ENCODE measurements at regions not wholly inside any gene's neighbourhood (a gene's known extent, or its start where the extent isn't known, plus 50 kb on each side); places are given as distances from the start of the nearest gene placed in this dataset.

DNA sequence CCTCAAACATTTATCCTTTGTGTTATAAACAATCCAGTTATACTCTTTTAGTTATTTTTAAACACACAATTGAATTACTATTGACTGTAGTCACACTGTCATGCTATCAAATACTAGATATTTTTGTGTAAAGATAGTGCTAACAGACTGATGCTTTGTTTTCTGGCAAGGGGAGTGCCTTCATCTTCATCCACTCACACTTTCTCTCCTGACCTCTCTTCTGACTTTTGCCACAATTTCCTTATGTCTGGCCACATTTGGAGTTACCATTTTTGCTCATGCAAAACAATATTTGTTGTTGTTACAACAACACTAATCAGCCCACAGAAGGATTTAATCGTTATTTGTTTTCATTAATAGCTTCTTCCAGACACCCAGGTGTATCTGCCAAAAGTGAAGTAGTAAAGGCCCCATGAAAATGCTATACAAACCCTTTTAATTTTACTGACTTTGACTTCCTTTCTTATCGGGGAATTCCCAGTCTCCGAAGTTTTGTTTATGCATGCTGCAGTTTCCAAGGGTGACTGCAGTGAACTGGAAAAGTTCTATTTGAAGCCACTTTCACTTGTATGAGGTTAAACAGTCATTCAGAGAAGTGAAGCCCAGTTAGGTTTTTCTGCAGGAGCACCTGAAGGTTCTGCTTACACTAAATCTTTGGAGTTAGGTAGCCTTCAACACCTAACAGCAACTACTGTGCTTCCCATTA, 66.1 kb upstream of the FRY start:
- no peak for DNase-seq

DNA sequence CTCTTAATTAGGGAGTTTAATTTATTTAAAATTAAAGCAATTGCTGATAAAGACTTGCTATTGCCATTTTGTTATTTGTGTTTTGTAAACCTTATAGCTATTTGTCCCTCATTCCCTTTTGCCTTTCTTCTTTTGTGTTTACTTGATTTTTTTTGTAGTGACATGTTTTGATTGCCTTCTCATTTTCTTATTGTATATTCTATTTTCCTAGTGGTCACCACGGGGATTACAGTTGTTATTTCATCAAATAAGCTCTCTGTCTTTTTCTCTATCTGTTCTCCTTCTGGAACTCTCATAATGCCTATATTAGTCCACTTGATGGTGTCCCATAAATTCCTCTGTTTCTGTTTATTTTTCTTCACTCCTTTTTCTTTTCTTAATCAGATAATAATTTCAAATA, 64.4 kb upstream of the FRY start:
- no peak for DNase-seq

DNA sequence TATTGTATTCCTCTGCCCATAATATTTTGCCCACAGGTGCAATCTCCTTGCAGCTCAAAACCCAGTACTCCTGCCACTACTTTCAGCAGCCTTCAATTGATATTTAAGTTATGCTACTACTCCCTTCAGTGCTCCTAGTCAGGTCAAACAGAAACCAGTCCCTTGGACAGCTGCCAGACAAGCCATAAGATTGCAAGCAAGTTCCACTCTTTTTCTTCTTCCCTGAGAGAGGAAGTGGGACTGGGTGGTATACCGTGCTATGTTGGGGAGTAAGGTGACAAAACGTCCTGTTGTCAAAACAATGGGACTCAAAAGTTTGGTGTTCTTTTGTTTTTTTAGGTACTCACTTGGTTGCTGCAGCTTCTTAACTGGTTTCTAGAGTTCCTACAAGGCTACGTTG, 63.1 kb upstream of the FRY start:
- DNase-seq, result no peak

DNA sequence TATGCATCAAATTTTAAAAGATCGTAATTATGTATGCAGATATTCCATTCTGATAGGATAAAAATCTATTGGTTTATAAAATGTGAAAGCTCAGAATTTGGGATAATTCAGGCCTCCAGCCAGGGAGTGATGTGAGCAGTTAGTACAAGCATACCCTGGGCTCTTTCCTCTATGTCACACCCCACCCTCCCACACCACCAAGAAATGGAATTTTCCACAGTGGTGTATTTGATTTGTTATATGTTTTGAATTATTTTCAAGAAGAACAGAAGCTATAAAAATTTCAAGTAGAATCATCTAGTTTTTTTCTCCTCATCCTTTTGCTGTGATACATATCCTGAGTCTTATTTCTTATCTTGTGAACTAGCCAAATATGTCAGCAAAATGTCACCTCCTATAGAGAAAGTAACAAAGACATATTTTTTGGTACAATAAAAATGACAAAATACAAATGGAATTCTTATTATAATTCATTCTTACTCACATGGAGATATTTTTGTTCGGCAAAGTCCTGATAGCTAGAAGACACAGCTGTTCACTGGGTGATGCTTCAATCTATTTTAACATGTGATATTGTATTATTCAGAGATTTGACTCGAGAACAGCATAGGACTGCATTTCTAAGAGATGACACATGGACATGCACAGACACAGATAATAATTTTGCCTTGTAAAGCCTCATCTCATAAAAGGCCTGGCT, 61.2 kb upstream of the FRY start:
- DNase-seq, result no peak

DNA sequence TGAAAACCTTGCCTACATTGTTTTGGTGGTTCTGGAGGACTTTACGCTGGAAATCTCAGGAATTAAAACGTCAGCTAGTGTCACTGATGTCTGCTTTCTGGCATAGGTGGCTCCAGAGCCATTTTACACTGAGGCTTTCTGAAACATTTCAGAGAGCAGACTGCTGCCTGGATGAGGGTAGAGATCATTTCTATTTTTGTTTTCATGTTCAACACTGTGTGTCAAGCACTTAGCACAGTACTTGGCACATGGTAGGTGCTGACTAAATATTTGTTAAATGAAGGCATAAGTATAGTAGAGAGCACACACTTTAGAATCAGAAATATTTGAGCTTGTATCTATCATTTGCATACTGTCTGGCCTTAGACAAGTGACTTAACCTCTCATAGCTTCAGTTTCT, 59.1 kb upstream of the FRY start:
- no peak for DNase-seq

DNA sequence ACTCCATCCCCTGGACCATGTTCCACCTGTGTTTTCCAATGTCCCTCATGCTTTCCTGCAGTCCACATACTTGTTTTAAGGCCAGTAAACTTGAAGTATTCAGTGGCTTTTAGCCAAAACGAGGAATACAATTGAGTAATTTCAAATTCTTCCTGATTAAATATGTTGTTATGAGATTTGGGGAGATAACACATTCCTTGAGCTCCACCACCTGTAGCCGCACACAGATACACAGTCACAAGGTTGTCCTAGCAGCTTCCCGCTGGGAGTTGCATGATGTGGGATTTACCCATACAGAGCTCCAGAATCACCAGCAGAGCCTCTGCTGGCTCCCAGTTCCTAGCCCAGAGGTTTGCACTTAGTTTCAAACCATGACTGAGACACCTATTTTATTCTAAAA, 53.6 kb upstream of the FRY start:
- DNase-seq, result no peak

DNA sequence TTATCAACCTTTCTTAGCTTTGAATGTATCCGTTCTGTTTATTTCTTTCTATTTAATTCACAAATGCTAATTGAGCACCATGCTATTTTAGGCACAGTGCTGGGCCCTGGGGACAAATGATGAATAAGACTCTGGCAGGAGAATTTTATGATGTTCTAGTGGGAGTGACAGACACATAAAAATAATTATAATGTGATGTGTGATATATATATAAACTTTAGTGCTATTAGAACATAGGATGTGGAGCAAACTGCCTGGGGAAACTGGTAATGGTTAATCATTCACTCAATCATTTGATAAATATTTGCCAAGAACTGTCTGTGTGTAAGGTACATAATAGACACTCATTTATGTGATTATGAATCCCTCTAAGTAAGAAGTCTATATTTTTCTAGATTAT, 50.7 kb upstream of the FRY start:
- no peak for DNase-seq
